ENCODE measurements at regions not wholly inside any gene's neighbourhood (a gene's known extent, or its start where the extent isn't known, plus 50 kb on each side); places are given as distances from the start of the nearest gene placed in this dataset.
"Not testable (repeated sequence)": the region's sequence is repeated elsewhere in the genome, so short reads cannot be mapped to it uniquely, and the experiment has no call there.

DNA sequence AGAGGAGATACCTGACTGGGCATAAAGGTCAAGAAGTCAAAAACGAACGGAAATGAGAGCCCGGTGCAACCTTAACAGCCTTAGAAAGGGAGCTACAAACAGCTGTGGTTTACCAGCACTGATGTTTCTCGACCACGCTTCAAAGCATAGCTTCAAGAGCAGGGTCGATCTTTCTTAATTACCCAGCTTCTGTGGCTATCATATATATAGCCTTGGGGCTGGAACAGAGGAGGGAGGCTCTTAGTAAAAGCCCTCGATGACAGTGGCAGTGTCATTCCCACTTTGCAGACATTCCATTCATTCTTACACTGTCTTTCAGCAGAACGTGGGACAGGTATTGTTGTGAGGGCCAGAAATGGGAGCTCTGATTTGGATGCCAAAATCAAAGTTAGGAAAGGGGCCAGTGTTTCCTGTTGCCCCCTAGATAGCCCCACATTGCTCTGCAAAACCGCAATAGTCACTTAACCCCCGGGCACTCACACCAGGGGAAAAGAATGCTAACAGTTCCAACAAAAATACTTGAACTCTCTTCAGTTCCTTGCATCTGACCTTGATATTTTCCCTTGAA, 141.5 kb downstream of the MTPAP start:
- DNase-seq (ENCODE audit: insufficient read length, low spot score) (no peak), FAIRE-seq (peak; percentile 84)

DNA sequence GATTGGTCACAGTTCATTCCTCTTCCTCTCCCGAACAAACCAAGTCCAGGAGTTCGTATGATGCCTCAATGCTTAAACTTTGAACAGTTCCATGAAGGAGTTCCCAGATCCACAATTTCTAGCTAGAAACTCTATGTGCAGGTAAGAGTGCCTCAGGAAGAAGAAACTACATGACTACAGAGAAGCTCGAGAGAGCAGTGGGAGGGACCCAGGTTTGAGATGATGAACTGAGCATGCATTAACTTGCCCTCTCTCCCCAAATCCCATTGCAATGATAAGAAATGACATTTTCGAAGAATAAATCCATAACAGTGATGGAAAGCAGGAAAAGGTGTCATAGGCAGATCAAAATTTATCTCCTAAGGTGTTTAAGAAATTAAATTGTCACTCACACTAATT, 140.6 kb upstream of the JCAD start:
- DNase-seq (ENCODE audit: insufficient read length, low spot score) (no peak), FAIRE-seq (no peak)
- TF ChIP-seq POLR2AphosphoS5 (IDR thresholded peaks at IDR 0.05; ENCODE audit: low read depth, low read length) (no peak), SPI1 (IDR thresholded peaks at IDR 0.05; ENCODE audit: low read depth, low read length) (no peak)

More for the DNA sequence above, 141.5 kb downstream of the MTPAP start:
- TF ChIP-seq POU2F2 (IDR thresholded peaks at IDR 0.05; ENCODE audit: low read depth, low read length) (no peak), POLR2AphosphoS5 (IDR thresholded peaks at IDR 0.05; ENCODE audit: low read depth, low read length) (no peak), PAX5 (IDR thresholded peaks at IDR 0.05; ENCODE audit: insufficient read depth, low read length, severe bottlenecking) (no peak), TAF1 (IDR thresholded peaks at IDR 0.05; ENCODE audit: low read depth, low read length) (no peak), SPI1 (IDR thresholded peaks at IDR 0.05; ENCODE audit: low read depth, low read length) (no peak), POLR2A (IDR thresholded peaks at IDR 0.05; ENCODE audit: low read depth, low read length) (no peak)

DNA sequence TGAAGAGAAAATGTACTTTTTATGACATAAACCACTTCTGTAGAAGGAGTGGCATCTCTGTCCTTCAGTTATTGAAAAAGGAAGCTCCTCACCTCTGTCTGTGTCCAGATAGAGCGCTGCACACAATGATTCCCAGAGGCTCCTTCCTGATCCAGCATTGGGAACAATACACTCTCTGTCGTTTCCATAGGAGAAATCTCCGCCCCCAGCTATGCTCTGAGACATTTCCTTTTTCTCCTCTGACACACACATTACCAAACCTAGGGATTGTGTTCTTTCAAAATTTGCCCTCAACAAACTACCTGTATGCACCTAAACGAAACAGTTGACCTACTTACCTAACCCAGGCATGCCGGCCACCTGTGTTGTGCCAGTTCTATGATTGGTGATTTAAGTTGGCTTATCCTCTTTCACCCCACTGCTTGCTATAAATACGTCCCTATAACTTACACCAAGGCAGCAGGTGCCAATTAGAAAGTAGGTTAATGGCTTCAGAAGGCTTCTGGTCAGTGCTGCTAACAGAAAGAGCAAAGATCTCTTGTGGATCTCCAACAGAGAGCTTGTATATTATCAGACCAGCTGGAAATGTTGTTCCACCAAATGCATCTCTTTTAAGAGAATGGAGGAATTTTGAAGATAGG, 140.1 kb upstream of the JCAD start:
- no peak for FAIRE-seq
- no peak for TF ChIP-seq SPI1 (IDR thresholded peaks at IDR 0.05; ENCODE audit: low read depth, low read length)
- TF ChIP-seq POLR2AphosphoS5 (IDR thresholded peaks at IDR 0.05; ENCODE audit: low read depth, low read length), result no peak
- TF ChIP-seq PAX5 (IDR thresholded peaks at IDR 0.05; ENCODE audit: insufficient read depth, low read length, severe bottlenecking), result no peak
- TF ChIP-seq POLR2A (IDR thresholded peaks at IDR 0.05; ENCODE audit: low read depth, low read length), result no peak
- no peak for TF ChIP-seq POU2F2 (IDR thresholded peaks at IDR 0.05; ENCODE audit: low read depth, low read length)
- no peak for TF ChIP-seq TAF1 (IDR thresholded peaks at IDR 0.05; ENCODE audit: low read depth, low read length)
- DNase-seq (ENCODE audit: insufficient read length, low spot score), result no peak

DNA sequence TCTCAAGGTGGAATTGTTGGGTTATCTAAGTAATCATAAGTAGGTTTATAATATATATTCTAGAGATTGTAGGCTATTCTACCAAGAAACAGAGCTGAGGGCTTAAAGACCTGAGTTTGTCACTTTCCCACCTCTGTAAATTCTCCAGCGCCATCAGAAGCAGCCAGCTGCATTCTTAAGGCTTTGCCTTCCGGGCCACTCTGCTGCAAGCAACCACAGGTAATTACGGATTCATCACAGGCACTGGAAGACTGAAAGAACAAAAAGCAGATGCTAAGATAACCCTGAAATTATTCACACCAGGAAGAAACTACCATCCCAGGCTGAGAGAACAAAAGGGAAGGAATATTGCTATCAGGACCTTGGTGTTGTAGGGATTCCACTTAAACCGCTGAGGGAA, 137.8 kb upstream of the JCAD start:
- DNase-seq (ENCODE audit: insufficient read length, low spot score) (no peak), FAIRE-seq (no peak)
- TF ChIP-seq POU2F2 (IDR thresholded peaks at IDR 0.05; ENCODE audit: low read depth, low read length) (no peak), POLR2AphosphoS5 (IDR thresholded peaks at IDR 0.05; ENCODE audit: low read depth, low read length) (no peak), POLR2A (IDR thresholded peaks at IDR 0.05; ENCODE audit: low read depth, low read length) (no peak), SPI1 (IDR thresholded peaks at IDR 0.05; ENCODE audit: low read depth, low read length) (no peak), TAF1 (IDR thresholded peaks at IDR 0.05; ENCODE audit: low read depth, low read length) (no peak), PAX5 (IDR thresholded peaks at IDR 0.05; ENCODE audit: insufficient read depth, low read length, severe bottlenecking) (no peak)

DNA sequence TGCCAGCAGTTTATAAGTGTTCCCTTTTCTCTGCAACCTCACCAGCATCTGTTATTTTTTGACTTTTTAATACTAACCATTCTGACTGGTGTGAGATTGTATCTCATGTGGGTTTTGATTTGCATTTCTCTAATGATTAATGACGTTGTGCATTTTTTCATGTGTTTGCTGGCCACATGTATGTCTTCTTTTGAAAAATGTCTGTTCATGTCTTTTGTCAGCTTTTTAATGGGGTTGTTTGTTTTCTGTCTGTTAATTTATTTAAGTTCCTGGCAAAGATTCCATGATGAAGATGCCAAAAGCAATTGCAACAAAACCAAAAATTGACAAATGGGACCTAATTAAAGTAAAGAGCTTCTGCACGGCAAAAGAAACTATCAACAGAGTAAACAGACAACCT, 137.2 kb upstream of the JCAD start:
- not testable (repeated sequence) for DNase-seq (ENCODE audit: insufficient read length, low spot score); FAIRE-seq

DNA sequence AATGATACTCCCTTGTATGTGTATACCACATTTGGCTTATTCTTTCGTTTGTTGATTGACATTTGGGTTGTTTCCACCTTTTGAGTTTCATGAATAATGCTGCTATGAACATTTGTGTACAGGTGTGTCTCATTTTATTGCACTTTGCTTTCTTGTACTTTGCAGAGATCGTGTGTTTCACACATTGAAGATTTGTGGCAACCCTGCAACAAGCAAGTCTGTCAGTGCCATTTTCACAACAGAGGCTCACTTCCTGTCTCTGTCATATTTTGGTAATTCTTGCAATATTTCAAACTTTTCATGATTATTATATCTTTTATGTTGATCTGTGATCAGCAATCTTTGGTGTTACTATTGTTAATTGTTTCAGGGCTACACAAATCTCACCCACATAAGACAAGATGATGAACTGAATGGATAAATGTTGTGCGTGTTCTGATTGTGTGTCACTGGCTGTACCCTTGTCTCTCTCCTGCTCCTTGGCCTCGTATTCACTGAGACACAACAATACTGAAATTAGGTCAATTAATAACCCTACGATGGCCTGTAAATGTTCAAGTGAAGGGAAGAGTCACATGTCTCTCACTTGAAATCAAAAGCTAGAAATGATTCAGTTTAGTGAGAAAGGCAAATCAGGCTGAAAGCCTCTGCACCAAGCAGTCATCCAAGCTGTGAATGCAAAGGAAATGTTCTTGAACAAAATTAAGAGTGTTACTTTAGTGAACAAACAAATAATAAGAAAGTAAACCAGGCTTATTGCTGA, 133.6 kb upstream of the JCAD start:
- no peak for DNase-seq (ENCODE audit: insufficient read length, low spot score)
- peak; percentile 45 for FAIRE-seq
- no peak for TF ChIP-seq POLR2AphosphoS5 (IDR thresholded peaks at IDR 0.05; ENCODE audit: low read depth, low read length)
- no peak for TF ChIP-seq POU2F2 (IDR thresholded peaks at IDR 0.05; ENCODE audit: low read depth, low read length)
- TF ChIP-seq TAF1 (IDR thresholded peaks at IDR 0.05; ENCODE audit: low read depth, low read length), result no peak
- TF ChIP-seq SPI1 (IDR thresholded peaks at IDR 0.05; ENCODE audit: low read depth, low read length), result no peak
- no peak for TF ChIP-seq PAX5 (IDR thresholded peaks at IDR 0.05; ENCODE audit: insufficient read depth, low read length, severe bottlenecking)
- TF ChIP-seq POLR2A (IDR thresholded peaks at IDR 0.05; ENCODE audit: low read depth, low read length), result no peak

DNA sequence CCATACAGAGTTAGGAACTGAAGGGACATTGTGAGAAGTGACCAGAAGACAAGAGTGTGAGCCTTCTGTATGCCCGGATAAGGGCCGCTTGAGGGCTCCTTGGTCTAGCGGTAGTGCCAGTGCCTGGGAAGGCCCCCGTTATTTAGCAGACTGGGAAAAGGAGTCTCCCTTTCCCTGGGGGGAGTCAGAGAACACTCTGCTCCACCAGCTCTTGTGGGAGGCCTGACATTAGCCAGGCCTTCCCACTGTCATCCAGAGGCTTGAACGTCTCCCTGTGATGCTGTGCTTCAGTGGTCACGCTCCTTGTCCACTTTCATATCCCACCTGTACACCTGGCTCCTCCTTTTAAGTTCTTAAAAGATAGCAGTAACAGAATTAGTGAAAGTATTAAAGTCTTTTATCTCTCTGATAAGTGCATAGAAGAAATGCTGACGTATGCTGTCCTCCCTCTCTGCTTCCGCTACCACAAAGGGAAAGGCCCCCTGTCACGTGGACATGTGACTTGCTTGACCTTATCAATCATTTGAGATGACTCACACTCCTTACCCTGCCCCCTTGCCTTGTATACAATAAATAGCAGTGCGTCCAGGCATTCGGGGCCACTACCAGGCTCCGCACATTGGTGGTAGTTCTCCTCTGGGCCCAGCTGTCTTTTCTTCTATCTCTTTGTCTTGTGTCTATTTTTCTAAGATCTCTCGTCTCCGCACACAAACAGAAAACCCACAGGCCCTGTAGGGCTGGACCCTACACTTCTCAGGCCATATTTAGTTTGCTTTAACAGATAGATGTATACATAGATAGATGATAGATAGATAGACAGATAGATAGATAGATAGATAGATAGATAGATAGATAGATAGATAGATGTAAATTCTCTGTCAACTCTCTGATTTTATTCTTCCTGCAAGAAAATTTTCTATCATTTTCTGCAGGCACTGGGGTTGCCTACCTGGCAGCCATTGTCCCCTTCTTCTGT, 131.5 kb upstream of the JCAD start:
- no peak for FAIRE-seq
- no peak for TF ChIP-seq POLR2AphosphoS5 (IDR thresholded peaks at IDR 0.05; ENCODE audit: low read depth, low read length)
- TF ChIP-seq POU2F2 (IDR thresholded peaks at IDR 0.05; ENCODE audit: low read depth, low read length), result no peak
- TF ChIP-seq POLR2A (IDR thresholded peaks at IDR 0.05; ENCODE audit: low read depth, low read length), result no peak
- TF ChIP-seq SPI1 (IDR thresholded peaks at IDR 0.05; ENCODE audit: low read depth, low read length), result no peak
- no peak for TF ChIP-seq PAX5 (IDR thresholded peaks at IDR 0.05; ENCODE audit: insufficient read depth, low read length, severe bottlenecking)
- no peak for TF ChIP-seq TAF1 (IDR thresholded peaks at IDR 0.05; ENCODE audit: low read depth, low read length)
- no peak for DNase-seq (ENCODE audit: insufficient read length, low spot score)

DNA sequence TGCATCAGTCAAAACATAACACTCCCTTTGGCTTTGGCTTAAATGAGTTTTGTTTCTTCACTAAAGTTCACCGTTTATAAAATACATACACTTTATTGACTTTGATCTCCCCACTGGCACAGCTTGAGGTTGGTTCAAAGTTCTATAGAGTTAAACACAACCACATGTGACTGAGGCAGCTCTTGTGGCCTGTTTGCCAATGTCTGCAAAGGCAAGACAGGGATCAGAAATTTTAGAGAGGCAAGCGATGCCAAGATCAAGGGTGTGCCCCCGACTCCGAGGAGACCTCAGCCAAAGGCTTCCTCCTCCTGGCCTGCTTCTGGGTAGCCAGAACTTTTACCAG, 129.8 kb upstream of the JCAD start:
- FAIRE-seq (no peak), DNase-seq (ENCODE audit: insufficient read length, low spot score) (no peak)
- TF ChIP-seq POLR2A (IDR thresholded peaks at IDR 0.05; ENCODE audit: low read depth, low read length) (no peak), TAF1 (IDR thresholded peaks at IDR 0.05; ENCODE audit: low read depth, low read length) (no peak), POU2F2 (IDR thresholded peaks at IDR 0.05; ENCODE audit: low read depth, low read length) (no peak), PAX5 (IDR thresholded peaks at IDR 0.05; ENCODE audit: insufficient read depth, low read length, severe bottlenecking) (no peak), SPI1 (IDR thresholded peaks at IDR 0.05; ENCODE audit: low read depth, low read length) (no peak), POLR2AphosphoS5 (IDR thresholded peaks at IDR 0.05; ENCODE audit: low read depth, low read length) (no peak)

DNA sequence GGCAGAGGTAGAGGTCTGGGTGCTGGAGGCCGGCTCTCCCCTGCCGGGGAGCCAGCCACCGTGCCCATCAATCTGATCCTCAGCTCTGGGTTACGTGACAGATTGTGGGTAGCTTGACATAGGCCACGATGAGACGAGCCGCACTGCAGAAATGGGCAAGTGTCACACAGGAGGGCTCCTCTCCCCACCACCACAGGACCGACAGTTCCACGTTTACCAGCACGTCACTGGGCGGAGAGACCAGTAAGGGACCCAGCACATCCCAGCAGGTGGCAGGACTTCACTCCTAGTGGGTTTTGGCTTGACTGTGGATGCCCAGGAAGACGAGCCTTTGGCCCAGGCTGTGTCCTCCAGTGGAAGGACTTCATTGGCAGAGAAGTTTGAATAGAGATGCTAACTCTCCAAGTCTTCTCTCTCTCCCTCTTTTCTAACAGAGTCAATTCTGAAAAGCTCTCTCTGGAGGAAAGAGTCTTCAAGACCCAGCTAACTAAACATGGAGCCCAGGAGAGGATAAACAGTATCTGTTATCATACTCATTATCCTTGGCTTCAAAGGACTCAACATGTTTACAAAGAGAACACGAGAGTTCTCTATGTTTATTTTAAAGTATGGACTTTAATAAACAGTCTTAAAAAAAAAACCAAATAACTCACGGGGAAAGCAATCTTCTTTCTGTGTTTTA, 129.3 kb upstream of the JCAD start:
- TF ChIP-seq SPI1 (IDR thresholded peaks at IDR 0.05; ENCODE audit: low read depth, low read length) (no peak), TAF1 (IDR thresholded peaks at IDR 0.05; ENCODE audit: low read depth, low read length) (no peak), PAX5 (IDR thresholded peaks at IDR 0.05; ENCODE audit: insufficient read depth, low read length, severe bottlenecking) (no peak), POU2F2 (IDR thresholded peaks at IDR 0.05; ENCODE audit: low read depth, low read length) (no peak), POLR2A (IDR thresholded peaks at IDR 0.05; ENCODE audit: low read depth, low read length) (no peak), POLR2AphosphoS5 (IDR thresholded peaks at IDR 0.05; ENCODE audit: low read depth, low read length) (no peak)
- no peak for FAIRE-seq
- DNase-seq (ENCODE audit: insufficient read length, low spot score), result no peak

Data from GM12891 (cell line).